SK-N-SH treated with all-trans-retinoic acid at 6 μM for 48 hours (cell line): ENCODE measurements at regions not wholly inside any gene's neighbourhood (a gene's known extent, or its start where the extent isn't known, plus 50 kb on each side); places are given as distances from the start of the nearest gene placed in this dataset.

Experiments
- BACH2 ChIP-seq: fragments of 250-450 bp; sonication (Bioruptor Pico); IDR thresholded peaks from 2 replicates; pipeline ENCODE4 v1.9.0; 2021; ENCODE audit warnings: mild to moderate bottlenecking, borderline replicate concordance
- GLIS3 ChIP-seq: fragments of 250-450 bp; sonication (Bioruptor Pico); IDR thresholded peaks from 2 replicates; pipeline ENCODE4 v1.5.0; 2020; ENCODE audit warnings: mild to moderate bottlenecking, moderate library complexity
- PPARA ChIP-seq: fragments of 250-450 bp; sonication (Bioruptor Pico); IDR thresholded peaks from 2 replicates; pipeline ENCODE4 v1.5.0; 2020; ENCODE audit warnings: mild to moderate bottlenecking, borderline replicate concordance
- RARB ChIP-seq: fragments of 250-450 bp; sonication (Bioruptor Pico); IDR thresholded peaks from 2 replicates; pipeline ENCODE4 v1.8.0; 2021; ENCODE audit warnings: mild to moderate bottlenecking, moderate library complexity
- TOX ChIP-seq: fragments of 250-450 bp; sonication (Bioruptor Pico); IDR thresholded peaks from 2 replicates; pipeline ENCODE4 v1.8.0; 2021; ENCODE audit warnings: mild to moderate bottlenecking, moderate library complexity, borderline replicate concordance
- ZC3H10 ChIP-seq: fragments of 250-450 bp; sonication (Bioruptor Pico); IDR thresholded peaks from 2 replicates; pipeline ENCODE4 v1.5.1; 2021; ENCODE audit warnings: mild to moderate bottlenecking, moderate library complexity
- ZFP30 ChIP-seq: fragments of 450-650 bp; formaldehyde crosslinking; IDR thresholded peaks from 2 replicates; pipeline ENCODE4 v1.5.0; 2022; ENCODE audit warnings: mild to moderate bottlenecking, moderate library complexity
- ZNF8 ChIP-seq: fragments of 450-650 bp; formaldehyde crosslinking; IDR thresholded peaks from 2 replicates; pipeline ENCODE4 v1.5.0; 2020; ENCODE audit warnings: mild to moderate bottlenecking, moderate library complexity
- TF ChIP-seq, protein P1 (sequence below): fragments of 250-450 bp; sonication (Bioruptor Pico); IDR thresholded peaks from 2 replicates; pipeline ENCODE4 v1.8.0; 2021; ENCODE audit warnings: low read depth, mild to moderate bottlenecking, moderate library complexity, borderline replicate concordance
- TF ChIP-seq, protein P2 (sequence below): fragments of 250-450 bp; sonication (Bioruptor Pico); IDR thresholded peaks from 2 replicates; pipeline ENCODE4 v1.5.1; 2020; ENCODE audit warnings: low read depth, mild to moderate bottlenecking, moderate library complexity
- TF ChIP-seq, protein P3 (sequence below): fragments of 250-450 bp; sonication (Bioruptor Pico); IDR thresholded peaks from 2 replicates; pipeline ENCODE4 v1.8.0; 2020; ENCODE audit warnings: mild to moderate bottlenecking, moderate library complexity, borderline replicate concordance

DNA sequence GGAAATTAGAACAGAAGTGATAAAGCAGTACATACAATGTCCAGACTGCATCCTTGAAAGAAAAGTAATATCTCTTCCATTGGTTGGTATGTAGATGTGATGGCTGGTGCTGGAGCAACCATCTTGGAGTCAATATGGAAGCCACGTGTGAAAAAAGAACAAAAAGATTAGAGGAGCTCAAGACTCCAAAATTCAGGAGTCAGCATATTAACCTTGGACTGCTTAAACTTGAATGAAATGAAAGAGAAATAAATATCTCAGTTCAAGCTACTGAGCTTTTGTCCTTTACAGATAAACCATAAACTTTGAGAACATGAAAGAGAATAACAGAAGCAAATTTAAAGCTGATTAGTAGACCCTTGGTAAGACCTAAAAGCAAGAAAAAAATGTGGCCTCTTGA, 197.9 kb downstream of the HS3ST3B1 start:
- TF ChIP-seq ZC3H10 (CRISPR knock-in tag) (no peak), TOX (CRISPR knock-in tag) (no peak), RARB (CRISPR knock-in tag) (no peak), ZFP30 (CRISPR knock-in tag) (no peak), ZNF8 (CRISPR knock-in tag) (no peak), BACH2 (CRISPR knock-in tag) (no peak), GLIS3 (no peak), PPARA (no peak)
- TF ChIP-seq, protein P1, sequence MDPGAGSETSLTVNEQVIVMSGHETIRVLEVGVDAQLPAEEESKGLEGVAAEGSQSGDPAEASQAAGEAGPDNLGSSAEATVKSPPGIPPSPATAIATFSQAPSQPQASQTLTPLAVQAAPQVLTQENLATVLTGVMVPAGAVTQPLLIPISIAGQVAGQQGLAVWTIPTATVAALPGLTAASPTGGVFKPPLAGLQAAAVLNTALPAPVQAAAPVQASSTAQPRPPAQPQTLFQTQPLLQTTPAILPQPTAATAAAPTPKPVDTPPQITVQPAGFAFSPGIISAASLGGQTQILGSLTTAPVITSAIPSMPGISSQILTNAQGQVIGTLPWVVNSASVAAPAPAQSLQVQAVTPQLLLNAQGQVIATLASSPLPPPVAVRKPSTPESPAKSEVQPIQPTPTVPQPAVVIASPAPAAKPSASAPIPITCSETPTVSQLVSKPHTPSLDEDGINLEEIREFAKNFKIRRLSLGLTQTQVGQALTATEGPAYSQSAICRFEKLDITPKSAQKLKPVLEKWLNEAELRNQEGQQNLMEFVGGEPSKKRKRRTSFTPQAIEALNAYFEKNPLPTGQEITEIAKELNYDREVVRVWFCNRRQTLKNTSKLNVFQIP (CRISPR knock-in tag), result no peak
- TF ChIP-seq, protein P2, sequence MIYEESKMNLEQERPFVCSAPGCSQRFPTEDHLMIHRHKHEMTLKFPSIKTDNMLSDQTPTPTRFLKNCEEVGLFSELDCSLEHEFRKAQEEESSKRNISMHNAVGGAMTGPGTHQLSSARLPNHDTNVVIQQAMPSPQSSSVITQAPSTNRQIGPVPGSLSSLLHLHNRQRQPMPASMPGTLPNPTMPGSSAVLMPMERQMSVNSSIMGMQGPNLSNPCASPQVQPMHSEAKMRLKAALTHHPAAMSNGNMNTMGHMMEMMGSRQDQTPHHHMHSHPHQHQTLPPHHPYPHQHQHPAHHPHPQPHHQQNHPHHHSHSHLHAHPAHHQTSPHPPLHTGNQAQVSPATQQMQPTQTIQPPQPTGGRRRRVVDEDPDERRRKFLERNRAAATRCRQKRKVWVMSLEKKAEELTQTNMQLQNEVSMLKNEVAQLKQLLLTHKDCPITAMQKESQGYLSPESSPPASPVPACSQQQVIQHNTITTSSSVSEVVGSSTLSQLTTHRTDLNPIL (CRISPR knock-in tag), result no peak
- TF ChIP-seq, protein P3, sequence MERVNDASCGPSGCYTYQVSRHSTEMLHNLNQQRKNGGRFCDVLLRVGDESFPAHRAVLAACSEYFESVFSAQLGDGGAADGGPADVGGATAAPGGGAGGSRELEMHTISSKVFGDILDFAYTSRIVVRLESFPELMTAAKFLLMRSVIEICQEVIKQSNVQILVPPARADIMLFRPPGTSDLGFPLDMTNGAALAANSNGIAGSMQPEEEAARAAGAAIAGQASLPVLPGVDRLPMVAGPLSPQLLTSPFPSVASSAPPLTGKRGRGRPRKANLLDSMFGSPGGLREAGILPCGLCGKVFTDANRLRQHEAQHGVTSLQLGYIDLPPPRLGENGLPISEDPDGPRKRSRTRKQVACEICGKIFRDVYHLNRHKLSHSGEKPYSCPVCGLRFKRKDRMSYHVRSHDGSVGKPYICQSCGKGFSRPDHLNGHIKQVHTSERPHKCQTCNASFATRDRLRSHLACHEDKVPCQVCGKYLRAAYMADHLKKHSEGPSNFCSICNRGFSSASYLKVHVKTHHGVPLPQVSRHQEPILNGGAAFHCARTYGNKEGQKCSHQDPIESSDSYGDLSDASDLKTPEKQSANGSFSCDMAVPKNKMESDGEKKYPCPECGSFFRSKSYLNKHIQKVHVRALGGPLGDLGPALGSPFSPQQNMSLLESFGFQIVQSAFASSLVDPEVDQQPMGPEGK (CRISPR knock-in tag), result no peak
